ENCODE measurements at regions not wholly inside any gene's neighbourhood (a gene's known extent, or its start where the extent isn't known, plus 50 kb on each side); places are given as distances from the start of the nearest gene placed in this dataset.

- TF ChIP-seq CTCF (IDR thresholded peaks at IDR 0.05 in 2 of 3, conservative IDR thresholded peaks at IDR 0.05 in 1 of 3; ENCODE audit: insufficient read depth in 2 of 3, low read depth in 1 of 3, low read length in 3 of 3) = peak; percentile 32 to 42 (median 42); a peak in 3 of 6 replicates
- TF ChIP-seq, protein P1, sequence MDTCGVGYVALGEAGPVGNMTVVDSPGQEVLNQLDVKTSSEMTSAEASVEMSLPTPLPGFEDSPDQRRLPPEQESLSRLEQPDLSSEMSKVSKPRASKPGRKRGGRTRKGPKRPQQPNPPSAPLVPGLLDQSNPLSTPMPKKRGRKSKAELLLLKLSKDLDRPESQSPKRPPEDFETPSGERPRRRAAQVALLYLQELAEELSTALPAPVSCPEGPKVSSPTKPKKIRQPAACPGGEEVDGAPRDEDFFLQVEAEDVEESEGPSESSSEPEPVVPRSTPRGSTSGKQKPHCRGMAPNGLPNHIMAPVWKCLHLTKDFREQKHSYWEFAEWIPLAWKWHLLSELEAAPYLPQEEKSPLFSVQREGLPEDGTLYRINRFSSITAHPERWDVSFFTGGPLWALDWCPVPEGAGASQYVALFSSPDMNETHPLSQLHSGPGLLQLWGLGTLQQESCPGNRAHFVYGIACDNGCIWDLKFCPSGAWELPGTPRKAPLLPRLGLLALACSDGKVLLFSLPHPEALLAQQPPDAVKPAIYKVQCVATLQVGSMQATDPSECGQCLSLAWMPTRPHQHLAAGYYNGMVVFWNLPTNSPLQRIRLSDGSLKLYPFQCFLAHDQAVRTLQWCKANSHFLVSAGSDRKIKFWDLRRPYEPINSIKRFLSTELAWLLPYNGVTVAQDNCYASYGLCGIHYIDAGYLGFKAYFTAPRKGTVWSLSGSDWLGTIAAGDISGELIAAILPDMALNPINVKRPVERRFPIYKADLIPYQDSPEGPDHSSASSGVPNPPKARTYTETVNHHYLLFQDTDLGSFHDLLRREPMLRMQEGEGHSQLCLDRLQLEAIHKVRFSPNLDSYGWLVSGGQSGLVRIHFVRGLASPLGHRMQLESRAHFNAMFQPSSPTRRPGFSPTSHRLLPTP (IDR thresholded peaks at IDR 0.05; ENCODE audit: borderline replicate concordance, extremely low read depth, insufficient read length) = peak; percentile 57
- TF ChIP-seq BCOR (IDR thresholded peaks at IDR 0.05) = peak; percentile 68
- peak in 1 of 2 experiments; percentile 35; a peak in 2 of 4 replicates for TF ChIP-seq RAD21 (CRISPR knock-in tag; conservative IDR thresholded peaks at IDR 0.05 in 1 of 2, IDR thresholded peaks at IDR 0.05 in 1 of 2)
- TF ChIP-seq GTF2B (IDR thresholded peaks at IDR 0.05; ENCODE audit: extremely low read depth, insufficient read length) = no peak
These were observed 73.0 kb upstream of the PHF21B start (continued) for GRCh38 chr22:45082795-45083194.
